GM12878 (cell line): ENCODE measurements at regions not wholly inside any gene's neighbourhood (a gene's known extent, or its start where the extent isn't known, plus 50 kb on each side); places are given as distances from the start of the nearest gene placed in this dataset.

Source experiments
- BHLHE40 ChIP-seq, 2 experiments: fragments of 450-650 bp in 1 of 2; IDR thresholded peaks; 2 replicates each; pipeline ENCODE4 v1.6.1; 2011 to 2017; ENCODE audit warnings: low read depth in 2 of 2, borderline replicate concordance in 1 of 2, improper control_type of control experiment in 1 of 2, low read length in 1 of 2, mild to moderate bottlenecking in 1 of 2
- CTCF ChIP-seq, 3 experiments: IDR thresholded peaks in 2 of 3; conservative IDR thresholded peaks in 1 of 3; 2 replicates each; pipeline ENCODE4 v1.5.1; 2011; ENCODE audit warnings: low read depth in 3 of 3, low read length in 3 of 3, mild to moderate bottlenecking in 3 of 3, control low read depth in 2 of 3, moderate library complexity in 2 of 3, inconsistent platforms in 1 of 3, mixed read lengths in 1 of 3; ENCODE audit not compliant: control insufficient read depth in 2 of 3, insufficient read depth in 1 of 3; ENCODE audit errors: extremely low read depth in 1 of 3
- MTA3 ChIP-seq: IDR thresholded peaks from 2 replicates; pipeline ENCODE4 v1.6.1; 2012; ENCODE audit warnings: low read length, inconsistent platforms, borderline replicate concordance
- PAX5 ChIP-seq: IDR thresholded peaks from 2 replicates; pipeline ENCODE4 v1.6.1; 2011; ENCODE audit warnings: low read depth, low read length, borderline replicate concordance
- SMAD1 ChIP-seq: fragments of 450-650 bp; IDR thresholded peaks from 2 replicates; pipeline ENCODE4 v1.6.1; 2018; ENCODE audit warnings: mild to moderate bottlenecking, low read depth; ENCODE audit not compliant: partially characterized antibody
- SPI1 ChIP-seq: IDR thresholded peaks from 2 replicates; pipeline ENCODE4 v1.6.1; 2011; ENCODE audit warnings: low read depth, mild to moderate bottlenecking, low read length, moderate library complexity, borderline replicate concordance; ENCODE audit not compliant: insufficient read depth

- TF ChIP-seq PAX5 = no peak
- no peak for TF ChIP-seq MTA3
- no peak for TF ChIP-seq SMAD1
- no peak for TF ChIP-seq CTCF (IDR thresholded peaks at IDR 0.05 in 2 of 3, conservative IDR thresholded peaks at IDR 0.05 in 1 of 3; ENCODE audit: control insufficient read depth in 2 of 3, extremely low read depth in 1 of 3, insufficient read depth in 1 of 3, low read depth in 3 of 3, low read length in 3 of 3)
- no peak for TF ChIP-seq SPI1
- no peak for TF ChIP-seq BHLHE40 (IDR thresholded peaks at IDR 0.05; ENCODE audit: borderline replicate concordance in 1 of 2, low read depth in 2 of 2, low read length in 1 of 2)
Observed at GRCh38 chr20:19812696-19813095, 54.6 kb downstream of the RIN2 start.
